Sigmoid colon (tissue), 6 donors: ENCODE measurements at regions not wholly inside any gene's neighbourhood (a gene's known extent, or its start where the extent isn't known, plus 50 kb on each side); places are given as distances from the start of the nearest gene placed in this dataset.

Experiments
- DNase-seq: peaks from one replicate; pipeline ENCODE4 v3.0.0-alpha.2; 2019
- H3K27ac ChIP-seq, 4 donors: fragments of 200-600 bp; sonication (generic); one replicate each; pipeline ENCODE4 v1.5.1; 2016 to 2019; ENCODE audit warnings: mild to moderate bottlenecking in 1 of 4
- H3K27me3 ChIP-seq, 3 donors: fragments of 200-600 bp; sonication (generic); one replicate each; pipeline ENCODE4 v1.5.1; 2019; ENCODE audit warnings: mild to moderate bottlenecking in 1 of 3
- H3K36me3 ChIP-seq, 4 donors: fragments of 200-600 bp; sonication (generic); one replicate each; pipeline ENCODE4 v1.5.1; 2016 to 2019
- H3K4me1 ChIP-seq, 4 donors: fragments of 200-600 bp; sonication (generic); one replicate each; pipeline ENCODE4 v1.5.1; 2017 to 2019
- H3K4me3 ChIP-seq, 4 donors: fragments of 200-600 bp; sonication (generic); one replicate each; pipeline ENCODE4 v1.5.1; 2017 to 2019; ENCODE audit warnings: mild to moderate bottlenecking in 2 of 4, moderate library complexity in 1 of 4
- H3K9me3 ChIP-seq, 4 donors: fragments of 200-600 bp in 3 of 4; sonication (generic) in 3 of 4; one replicate each; pipeline versions ENCODE4 v1.5.1 to v1.6.1; 2013 to 2019
- EP300 ChIP-seq, 4 donors: sonication (generic); formaldehyde crosslinking; IDR thresholded peaks; one replicate each; pipeline ENCODE4 v1.6.1; 2017; ENCODE audit warnings: antibody characterized with exemption in 4 of 4
- POLR2A ChIP-seq, 2 donors: fragments of 450-650 bp; IDR thresholded peaks; one replicate each; pipeline ENCODE4 v1.6.1; 2016; ENCODE audit warnings: antibody characterized with exemption in 2 of 2, mild to moderate bottlenecking in 2 of 2, moderate library complexity in 2 of 2
- POLR2AphosphoS5 ChIP-seq, 4 donors: sonication (generic); formaldehyde crosslinking; IDR thresholded peaks; one replicate each; pipeline ENCODE4 v1.6.1; 2017; ENCODE audit warnings: antibody characterized with exemption in 4 of 4
- WGBS, 2 donors: extraction: QIAGEN DNeasy Blood & Tissue Kit; methylation state at CpG; one replicate each; pipeline ENCODE4 v1.1.7; 2013; 5-methylcytosine and 5-hydroxymethylcytosine counted together
- intact Hi-C: fragments of 100-400 bp; cut with DNase I; formaldehyde crosslinking; loops from one replicate; pipeline ENCODE4 v1.15.1; 2023
- TF ChIP-seq, protein P1 (sequence below), 4 experiments: fragments of 450-650 bp in 3 of 4; fragments of 200-600 bp in 1 of 4; IDR thresholded peaks; one replicate each; pipeline ENCODE4 v1.5.1; 2016 to 2019; ENCODE audit warnings: antibody characterized with exemption in 4 of 4, mild to moderate bottlenecking in 3 of 4, moderate library complexity in 2 of 4
- donor health status: healthy with polysubstance abuse.
- donor health status: healthy.

DNA sequence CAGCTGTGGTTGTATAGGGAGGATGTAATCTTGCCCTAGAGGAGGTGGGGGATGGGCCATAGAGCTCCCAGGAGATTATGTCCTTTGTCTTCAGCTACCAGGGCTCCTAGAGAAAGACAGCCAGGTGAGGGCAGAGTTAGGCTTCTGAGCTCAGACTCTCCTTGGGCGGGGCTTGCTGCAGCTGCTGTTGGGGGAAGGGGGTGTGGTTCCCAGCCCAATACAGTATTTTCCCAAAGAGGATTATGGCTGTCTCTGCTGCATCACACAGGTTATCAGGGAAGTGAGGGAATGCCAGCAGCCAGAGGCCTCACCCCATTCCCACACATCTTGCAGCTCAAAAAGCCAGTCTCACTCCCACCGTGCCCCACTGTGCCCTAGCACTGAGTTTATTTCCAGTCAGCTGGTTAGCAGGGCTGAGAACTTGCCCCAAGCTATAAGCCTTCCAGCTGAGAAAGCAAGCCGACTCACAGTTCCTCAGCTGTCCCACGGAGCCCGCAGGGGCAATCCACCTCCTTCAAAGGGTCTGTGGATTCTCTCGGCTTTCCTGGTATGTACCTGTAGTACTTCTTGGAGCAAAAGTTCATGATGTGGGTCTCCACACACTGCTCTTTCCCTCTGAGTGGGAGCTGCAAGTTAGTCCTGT lies 217.3 kb upstream of the CPNE8 start:
- TF ChIP-seq POLR2A (IDR thresholded peaks at IDR 0.05) (no peak), EP300 (IDR thresholded peaks at IDR 0.05) (no peak), POLR2AphosphoS5 (IDR thresholded peaks at IDR 0.05) (no peak)
- TF ChIP-seq, protein P1, sequence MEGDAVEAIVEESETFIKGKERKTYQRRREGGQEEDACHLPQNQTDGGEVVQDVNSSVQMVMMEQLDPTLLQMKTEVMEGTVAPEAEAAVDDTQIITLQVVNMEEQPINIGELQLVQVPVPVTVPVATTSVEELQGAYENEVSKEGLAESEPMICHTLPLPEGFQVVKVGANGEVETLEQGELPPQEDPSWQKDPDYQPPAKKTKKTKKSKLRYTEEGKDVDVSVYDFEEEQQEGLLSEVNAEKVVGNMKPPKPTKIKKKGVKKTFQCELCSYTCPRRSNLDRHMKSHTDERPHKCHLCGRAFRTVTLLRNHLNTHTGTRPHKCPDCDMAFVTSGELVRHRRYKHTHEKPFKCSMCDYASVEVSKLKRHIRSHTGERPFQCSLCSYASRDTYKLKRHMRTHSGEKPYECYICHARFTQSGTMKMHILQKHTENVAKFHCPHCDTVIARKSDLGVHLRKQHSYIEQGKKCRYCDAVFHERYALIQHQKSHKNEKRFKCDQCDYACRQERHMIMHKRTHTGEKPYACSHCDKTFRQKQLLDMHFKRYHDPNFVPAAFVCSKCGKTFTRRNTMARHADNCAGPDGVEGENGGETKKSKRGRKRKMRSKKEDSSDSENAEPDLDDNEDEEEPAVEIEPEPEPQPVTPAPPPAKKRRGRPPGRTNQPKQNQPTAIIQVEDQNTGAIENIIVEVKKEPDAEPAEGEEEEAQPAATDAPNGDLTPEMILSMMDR (IDR thresholded peaks at IDR 0.05), result no peak
- WGBS, 2 donors, result 82 to 92% methylated on average over 6 of the region's 6 CpGs
- H3K9me3 ChIP-seq, result peaks cover 0 to 3% (median 0%) of the 10 kb centered on the region in 4 donors

DNA sequence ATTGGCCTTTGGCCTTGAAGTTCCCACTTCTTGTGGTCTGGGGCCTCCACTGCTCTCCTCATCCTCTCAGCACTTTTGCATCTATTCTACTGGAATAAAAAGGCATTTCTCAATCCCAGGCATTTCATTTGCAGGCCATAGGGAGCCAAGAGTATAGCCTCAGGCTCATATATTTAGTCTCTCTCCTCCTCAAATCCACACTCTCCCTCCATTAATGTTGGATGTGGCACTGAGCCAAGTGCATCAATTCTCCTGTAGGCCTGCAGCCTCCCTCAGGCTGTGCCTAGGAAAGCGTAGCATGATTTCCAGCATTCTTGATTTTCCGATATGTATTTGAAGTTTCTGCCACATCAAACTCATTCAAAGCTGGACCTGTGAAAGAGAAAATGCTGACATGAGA lies 211.5 kb upstream of the CPNE8 start:
- Histone ChIP-seq H3K4me3 (no peak overlapping the region), H3K4me1 (no peaks in the 10 kb centered on the region), H3K27me3 (no peaks in the 10 kb centered on the region), H3K36me3 (no peaks in the 10 kb centered on the region), H3K27ac (no peak overlapping the region), H3K9me3 (no peaks in the 10 kb centered on the region)
- TF ChIP-seq POLR2AphosphoS5 (IDR thresholded peaks at IDR 0.05) (no peak), POLR2A (IDR thresholded peaks at IDR 0.05) (no peak), EP300 (IDR thresholded peaks at IDR 0.05) (no peak)
- TF ChIP-seq, protein P1 (IDR thresholded peaks at IDR 0.05), result no peak
- DNase-seq, result no peak
- intact Hi-C loops, result no loop called here
- 93 to 96% methylated on average over 2 of the region's 2 CpGs for WGBS, 2 donors

More for the DNA sequence above, 217.3 kb upstream of the CPNE8 start:
- no peak for DNase-seq
- Histone ChIP-seq H3K27me3 (no peaks in the 10 kb centered on the region), H3K27ac (no peak overlapping the region), H3K36me3 (no peaks in the 10 kb centered on the region), H3K4me1 (no peaks in the 10 kb centered on the region), H3K4me3 (no peak overlapping the region)
- intact Hi-C loops, result no loop called here

DNA sequence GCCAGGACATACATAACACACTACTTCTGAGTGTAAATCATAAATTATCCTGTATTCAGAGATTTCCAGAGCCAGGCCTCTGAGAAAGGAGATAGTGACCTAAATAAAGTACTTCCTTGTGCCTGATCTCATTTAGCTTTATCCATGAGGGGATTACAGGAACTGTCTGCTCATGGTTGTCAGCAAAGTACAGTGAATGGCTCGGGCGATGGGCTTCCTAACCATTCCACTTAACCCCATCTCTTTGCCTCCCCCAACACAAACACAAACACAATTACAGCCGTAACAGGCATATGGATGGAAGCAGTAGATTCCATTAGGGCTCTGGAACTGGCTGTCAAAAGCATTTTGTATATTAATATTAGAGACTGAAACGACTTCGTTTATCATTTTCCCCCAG lies 206.7 kb upstream of the CPNE8 start:
- Histone ChIP-seq H3K4me3 (no peak overlapping the region), H3K36me3 (no peaks in the 10 kb centered on the region), H3K27me3 (no peaks in the 10 kb centered on the region), H3K27ac (no peak overlapping the region), H3K4me1 (no peaks in the 10 kb centered on the region), H3K9me3 (no peaks in the 10 kb centered on the region)
- DNase-seq, result no peak
- 87 to 93% methylated on average over 5 of the region's 5 CpGs for WGBS, 2 donors
- intact Hi-C loops, result no loop called here
- TF ChIP-seq EP300 (IDR thresholded peaks at IDR 0.05) (no peak), POLR2AphosphoS5 (IDR thresholded peaks at IDR 0.05) (no peak), POLR2A (IDR thresholded peaks at IDR 0.05) (no peak)
- TF ChIP-seq, protein P1 (IDR thresholded peaks at IDR 0.05), result no peak

DNA sequence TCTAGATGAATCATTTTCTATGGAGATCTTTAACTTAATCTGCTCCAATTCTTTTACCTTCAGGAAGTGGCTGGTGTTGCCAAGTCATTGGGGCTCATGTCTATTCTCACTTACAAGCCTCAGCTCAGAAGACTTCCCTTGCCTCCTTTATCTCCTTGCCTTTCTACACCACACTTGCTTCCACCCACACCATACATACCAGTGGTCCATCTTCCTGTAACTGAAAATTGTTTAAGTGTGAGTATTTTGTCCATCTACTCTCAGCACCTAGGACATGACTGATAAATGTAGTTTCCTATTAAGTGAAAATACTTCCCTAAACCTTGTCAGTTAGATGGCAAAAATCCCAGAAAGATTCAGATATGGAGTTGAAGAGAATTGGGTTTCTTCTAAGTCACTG lies 199.7 kb upstream of the CPNE8 start:
- intact Hi-C loops, result no loop called here
- no peaks in the 10 kb centered on the region for H3K36me3 ChIP-seq
- H3K4me3 ChIP-seq, result no peak overlapping the region

DNA sequence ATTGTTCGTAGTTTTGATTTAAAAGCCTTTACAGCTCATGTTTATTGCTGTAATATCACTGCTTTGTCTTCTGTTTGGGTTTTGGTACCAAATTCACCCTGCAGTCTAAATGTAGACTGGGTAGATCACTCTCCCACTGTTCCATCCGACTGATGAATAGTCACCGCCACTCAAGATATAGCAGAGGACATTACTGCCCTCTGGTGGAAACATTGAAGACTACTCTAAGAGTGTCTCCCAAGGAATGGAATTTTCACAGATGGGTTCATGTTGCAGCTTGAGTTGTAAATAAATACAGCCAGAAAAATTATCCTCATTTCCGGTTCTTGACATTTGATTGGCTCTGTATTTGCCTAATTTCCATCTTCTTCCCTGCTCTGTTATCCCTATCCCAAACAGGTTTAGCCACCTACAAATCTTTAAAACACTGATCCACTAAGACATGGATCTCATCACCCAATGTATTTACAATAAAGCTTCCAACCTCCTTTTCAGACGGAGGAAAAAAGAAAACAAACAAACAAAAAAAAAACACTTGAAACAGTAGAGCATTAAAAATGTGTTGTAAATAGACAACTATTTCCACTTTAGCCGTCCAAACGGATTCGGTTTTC lies 198.3 kb upstream of the CPNE8 start:
- no peaks in the 10 kb centered on the region for H3K36me3 ChIP-seq

More for the DNA sequence above, 199.7 kb upstream of the CPNE8 start:
- no peak overlapping the region for H3K27ac ChIP-seq
- H3K9me3 ChIP-seq, result no peaks in the 10 kb centered on the region
- no peaks in the 10 kb centered on the region for H3K4me1 ChIP-seq
- TF ChIP-seq POLR2AphosphoS5 (IDR thresholded peaks at IDR 0.05), result no peak
- no peak for TF ChIP-seq POLR2A (IDR thresholded peaks at IDR 0.05)
- no peaks in the 10 kb centered on the region for H3K27me3 ChIP-seq
- no peak for DNase-seq

More for the DNA sequence above, 198.3 kb upstream of the CPNE8 start:
- no peaks in the 10 kb centered on the region for H3K27me3 ChIP-seq
- 30 to 43% methylated on average over 8 of the region's 8 CpGs for WGBS, 2 donors
- H3K27ac ChIP-seq, result no peak overlapping the region
- no peaks in the 10 kb centered on the region for H3K9me3 ChIP-seq
- H3K4me1 ChIP-seq, result no peaks in the 10 kb centered on the region
- DNase-seq, result no peak
- H3K4me3 ChIP-seq, result no peak overlapping the region
- no peak for TF ChIP-seq EP300 (IDR thresholded peaks at IDR 0.05)
- TF ChIP-seq, protein P1 (IDR thresholded peaks at IDR 0.05), result peak; percentile 43 to 79 (median 50)
- intact Hi-C loops, result loop anchor here (2.0 to 5.0 kb wide), 2 partner anchors 196 to 775 kb away; partner anchors contain the start of gene CPNE8
